NCI-H146 treated with DMSO at 0.1 percent for 48 hours (cell line): ENCODE measurements at regions not wholly inside any gene's neighbourhood (a gene's known extent, or its start where the extent isn't known, plus 50 kb on each side); places are given as distances from the start of the nearest gene placed in this dataset.

Source experiments
- DNase-seq: peaks from one replicate; lab custom pipeline; 2025; ENCODE audit not compliant: unreplicated experiment; lab: John Stamatoyannopoulos, UW

- no peak for DNase-seq
These were observed 142.2 kb upstream of the SEMA3A start for GRCh38 chr7:84336766-84337165.

GRCh38 chr7:84336303-84336702 lies 141.7 kb upstream of the SEMA3A start:
- DNase-seq: no peak

- DNase-seq: no peak
These were observed 137.0 kb upstream of the SEMA3A start for GRCh38 chr7:84331616-84332015.

GRCh38 chr7:84328571-84328970 lies 134.0 kb upstream of the SEMA3A start:
- DNase-seq: no peak

- no peak for DNase-seq
These were observed 129.6 kb upstream of the SEMA3A start for GRCh38 chr7:84324136-84324630.

- no peak for DNase-seq
These were observed 122.9 kb upstream of the SEMA3A start for GRCh38 chr7:84317536-84317935.

- DNase-seq: no peak
These were observed 119.7 kb upstream of the SEMA3A start for GRCh38 chr7:84314263-84314662.

GRCh38 chr7:84304407-84304806 lies 109.8 kb upstream of the SEMA3A start:
- DNase-seq: no peak

- DNase-seq: no peak
These were observed 108.4 kb upstream of the SEMA3A start for GRCh38 chr7:84302949-84303348.

- no peak for DNase-seq
These were observed 103.0 kb upstream of the SEMA3A start for GRCh38 chr7:84297616-84298015.

- DNase-seq: no peak
These were observed 100.4 kb upstream of the SEMA3A start for GRCh38 chr7:84294847-84295455.

- no peak for DNase-seq
These were observed 99.8 kb upstream of the SEMA3A start for GRCh38 chr7:84294391-84294790.

- peak; percentile 4 for DNase-seq
These were observed 97.2 kb upstream of the SEMA3A start for GRCh38 chr7:84291756-84292155.

GRCh38 chr7:84283798-84284197 lies 89.2 kb upstream of the SEMA3A start:
- no peak for DNase-seq

- DNase-seq: no peak
These were observed 86.9 kb upstream of the SEMA3A start for GRCh38 chr7:84281518-84281917.

GRCh38 chr7:84277628-84278224 lies 83.1 kb upstream of the SEMA3A start:
- no peak for DNase-seq

- DNase-seq: no peak
These were observed 79.5 kb upstream of the SEMA3A start for GRCh38 chr7:84274029-84274638.

- no peak for DNase-seq
These were observed 77.0 kb upstream of the SEMA3A start for GRCh38 chr7:84271543-84271942.

GRCh38 chr7:84264396-84264795 lies 69.8 kb upstream of the SEMA3A start:
- DNase-seq: no peak

- DNase-seq: no peak
These were observed 68.5 kb upstream of the SEMA3A start for GRCh38 chr7:84263106-84263505.

- no peak for DNase-seq
These were observed 66.9 kb upstream of the SEMA3A start for GRCh38 chr7:84261509-84261908.

GRCh38 chr7:84258628-84259027 lies 64.0 kb upstream of the SEMA3A start:
- no peak for DNase-seq

- no peak for DNase-seq
These were observed 62.0 kb upstream of the SEMA3A start for GRCh38 chr7:84256571-84256971.
